Hepatocyte (in vitro differentiated cells): ENCODE measurements at regions not wholly inside any gene's neighbourhood (a gene's known extent, or its start where the extent isn't known, plus 50 kb on each side); places are given as distances from the start of the nearest gene placed in this dataset.

Experiments used
- DNase-seq: peaks from one replicate; pipeline ENCODE4 v3.0.0-alpha.2; 2016; ENCODE audit warnings: low spot score
- H2AFZ ChIP-seq: fragments of 200-600 bp; sonication (generic); 2 replicates; pipeline ENCODE4 v1.6.0; 2016; ENCODE audit warnings: antibody characterized with exemption, mild to moderate bottlenecking
- H3K27ac ChIP-seq: fragments of 200-600 bp; sonication (generic); 2 replicates; pipeline ENCODE4 v1.5.1; 2016; ENCODE audit warnings: mild to moderate bottlenecking
- H3K27me3 ChIP-seq: fragments of 200-600 bp; sonication (generic); 2 replicates; pipeline ENCODE4 v1.6.1; 2016
- H3K36me3 ChIP-seq: fragments of 200-600 bp; sonication (generic); replicated peaks from 2 replicates; pipeline ENCODE4 v1.5.1; 2016; ENCODE audit warnings: low read depth; ENCODE audit not compliant: insufficient read depth
- H3K4me1 ChIP-seq: fragments of 200-600 bp; sonication (generic); 2 replicates; pipeline ENCODE4 v1.5.1; 2016; ENCODE audit warnings: mild to moderate bottlenecking, moderate library complexity; ENCODE audit not compliant: insufficient read depth
- H3K4me2 ChIP-seq: fragments of 200-600 bp; sonication (generic); 2 replicates; pipeline ENCODE4 v1.6.0; 2016
- H3K4me3 ChIP-seq: fragments of 200-600 bp; sonication (generic); 2 replicates; pipeline ENCODE4 v1.5.1; 2016; ENCODE audit warnings: mild to moderate bottlenecking
- H3K79me2 ChIP-seq: fragments of 200-600 bp; sonication (generic); 2 replicates; pipeline ENCODE4 v1.6.0; 2017; ENCODE audit warnings: mild to moderate bottlenecking
- H3K9me2 ChIP-seq: fragments of 200-600 bp; sonication (generic); replicated peaks from 2 replicates; pipeline ENCODE4 v1.6.0; 2017; ENCODE audit warnings: mild to moderate bottlenecking; ENCODE audit not compliant: insufficient read depth
- H3K9me3 ChIP-seq: fragments of 200-600 bp; sonication (generic); 2 replicates; pipeline ENCODE4 v1.5.1; 2016; ENCODE audit warnings: low read depth, mild to moderate bottlenecking
- H4K20me1 ChIP-seq: fragments of 200-600 bp; sonication (generic); 2 replicates; pipeline ENCODE4 v1.6.0; 2016; ENCODE audit warnings: mild to moderate bottlenecking; ENCODE audit not compliant: insufficient read depth, poor library complexity, severe bottlenecking
- CTCF ChIP-seq: fragments of 200-600 bp; sonication (generic); IDR thresholded peaks from 2 replicates; pipeline ENCODE4 v1.5.1; 2016; ENCODE audit warnings: antibody characterized with exemption, mild to moderate bottlenecking; ENCODE audit not compliant: poor library complexity
- EZH2 ChIP-seq: fragments of 200-600 bp; sonication (generic); IDR thresholded peaks from 2 replicates; pipeline ENCODE4 v1.6.1; 2016; ENCODE audit warnings: antibody characterized with exemption, mild to moderate bottlenecking, borderline replicate concordance
- EZH2phosphoT487 ChIP-seq: fragments of 200-600 bp; sonication (generic); IDR thresholded peaks from one replicate; pipeline ENCODE4 v1.6.1; 2018; ENCODE audit warnings: antibody characterized with exemption, mild to moderate bottlenecking, low read depth, moderate library complexity; ENCODE audit not compliant: unreplicated experiment, severe bottlenecking
- WGBS: methylation state at CpG from one replicate; pipeline ENCODE4 v1.1.6; 2016; ENCODE audit warnings: low lambda C conversion rate; ENCODE audit errors: missing lambda C conversion rate; 5-methylcytosine and 5-hydroxymethylcytosine counted together

GRCh38 chr1:81717230-81717629 lies 83.5 kb upstream of the ADGRL2 start:
- Histone ChIP-seq H3K27ac (no peak overlapping the region), H4K20me1 (no peaks in the 10 kb centered on the region), H3K9me2 (no peaks in the 10 kb centered on the region), H3K36me3 (no peaks in the 10 kb centered on the region), H3K4me2 (no peak overlapping the region), H3K79me2 (no peaks in the 10 kb centered on the region), H3K4me1 (no peaks in the 10 kb centered on the region), H3K4me3 (no peak overlapping the region), H3K27me3 (no peaks in the 10 kb centered on the region), H2AFZ (no peak overlapping the region), H3K9me3 (no peaks in the 10 kb centered on the region)
- DNase-seq, result no peak
- TF ChIP-seq EZH2 (no peak), CTCF (no peak), EZH2phosphoT487 (no peak)
- WGBS, result 91% methylated on average over 1 of the region's 1 CpG

GRCh38 chr1:81715391-81715790 lies 85.3 kb upstream of the ADGRL2 start:
- DNase-seq, result no peak
- H3K9me2 ChIP-seq, result no peaks in the 10 kb centered on the region
- no peak overlapping the region for H3K4me3 ChIP-seq
- TF ChIP-seq CTCF (no peak), EZH2phosphoT487 (no peak), EZH2 (no peak)
- H3K4me2 ChIP-seq, result no peak overlapping the region
- no peaks in the 10 kb centered on the region for H3K9me3 ChIP-seq
- WGBS, result 87% methylated on average over 3 of the region's 3 CpGs
- H4K20me1 ChIP-seq, result no peaks in the 10 kb centered on the region
- no peak overlapping the region for H3K27ac ChIP-seq
- no peak overlapping the region for H2AFZ ChIP-seq
- H3K79me2 ChIP-seq, result no peaks in the 10 kb centered on the region
- no peaks in the 10 kb centered on the region for H3K4me1 ChIP-seq
- H3K36me3 ChIP-seq, result no peaks in the 10 kb centered on the region
- no peaks in the 10 kb centered on the region for H3K27me3 ChIP-seq

GRCh38 chr1:81714636-81715035 lies 86.1 kb upstream of the ADGRL2 start:
- H3K36me3 ChIP-seq, result no peaks in the 10 kb centered on the region
- H3K27ac ChIP-seq, result no peak overlapping the region
- H3K27me3 ChIP-seq, result no peaks in the 10 kb centered on the region
- H3K9me2 ChIP-seq, result no peaks in the 10 kb centered on the region
- no peaks in the 10 kb centered on the region for H3K79me2 ChIP-seq
- TF ChIP-seq EZH2 (no peak), CTCF (no peak), EZH2phosphoT487 (no peak)
- H4K20me1 ChIP-seq, result no peaks in the 10 kb centered on the region
- H3K4me3 ChIP-seq, result no peak overlapping the region
- DNase-seq, result no peak
- no peak overlapping the region for H3K4me2 ChIP-seq
- no peaks in the 10 kb centered on the region for H3K4me1 ChIP-seq
- H3K9me3 ChIP-seq, result no peaks in the 10 kb centered on the region
- H2AFZ ChIP-seq, result no peak overlapping the region

GRCh38 chr1:81712425-81712824 lies 88.3 kb upstream of the ADGRL2 start:
- no peaks in the 10 kb centered on the region for H3K36me3 ChIP-seq
- WGBS, result 100% methylated on average over 3 of the region's 3 CpGs
- no peaks in the 10 kb centered on the region for H4K20me1 ChIP-seq
- no peak overlapping the region for H2AFZ ChIP-seq
- DNase-seq, result no peak
- H3K79me2 ChIP-seq, result no peaks in the 10 kb centered on the region
- H3K4me3 ChIP-seq, result no peak overlapping the region
- no peaks in the 10 kb centered on the region for H3K9me2 ChIP-seq
- H3K9me3 ChIP-seq, result no peaks in the 10 kb centered on the region
- TF ChIP-seq EZH2 (no peak), CTCF (no peak), EZH2phosphoT487 (no peak)
- H3K27me3 ChIP-seq, result no peaks in the 10 kb centered on the region
- no peak overlapping the region for H3K27ac ChIP-seq
- H3K4me1 ChIP-seq, result no peaks in the 10 kb centered on the region
- H3K4me2 ChIP-seq, result no peak overlapping the region
